Small intestine (tissue), 7 donors: ENCODE measurements at regions not wholly inside any gene's neighbourhood (a gene's known extent, or its start where the extent isn't known, plus 50 kb on each side); places are given as distances from the start of the nearest gene placed in this dataset.
A peak's percentile ranks its signal among the peaks of the same experiment; 100 is the strongest.

Experiments
- DNase-seq, 2 donors: peaks; one replicate each; pipeline versions ENCODE4 v3.0.0 to v3.0.0-alpha.2; 2013
- FAIRE-seq: peaks from 2 replicates; lab custom pipeline; 2012; peaks lifted over from hg19 to GRCh38; lab: Jason Lieb, UNC
- H3K27ac ChIP-seq, 3 donors: one replicate each; pipeline ENCODE4 v1.5.1; 2013; ENCODE audit warnings: low read length in 2 of 3, mild to moderate bottlenecking in 2 of 3, control low read depth in 1 of 3, inconsistent platforms in 1 of 3, low read depth in 1 of 3, moderate library complexity in 1 of 3
- H3K27me3 ChIP-seq, 3 donors: one replicate each; pipeline ENCODE4 v1.6.1; 2013; ENCODE audit warnings: low read length in 3 of 3, inconsistent platforms in 1 of 3; ENCODE audit not compliant: control insufficient read depth in 3 of 3, insufficient read depth in 3 of 3
- H3K36me3 ChIP-seq, 3 donors: one replicate each; pipeline ENCODE4 v1.6.1; 2013; ENCODE audit warnings: low read length in 3 of 3, inconsistent platforms in 1 of 3, low read depth in 1 of 3, mild to moderate bottlenecking in 1 of 3, moderate library complexity in 1 of 3; ENCODE audit not compliant: control insufficient read depth in 3 of 3, insufficient read depth in 2 of 3
- H3K4me1 ChIP-seq, 3 donors: one replicate each; pipeline ENCODE4 v1.6.1; 2013; ENCODE audit warnings: low read length in 2 of 3, inconsistent platforms in 1 of 3, low read depth in 1 of 3, mild to moderate bottlenecking in 1 of 3, moderate library complexity in 1 of 3; ENCODE audit not compliant: control insufficient read depth in 3 of 3, insufficient read depth in 2 of 3
- H3K4me3 ChIP-seq, 3 donors: one replicate each; pipeline ENCODE4 v1.5.1; 2013; ENCODE audit warnings: low read length in 3 of 3, control low read depth in 1 of 3, inconsistent platforms in 1 of 3, low read depth in 1 of 3, mild to moderate bottlenecking in 1 of 3, moderate library complexity in 1 of 3
- H3K9me3 ChIP-seq, 2 donors: one replicate each; pipeline ENCODE4 v1.6.1; 2013; ENCODE audit warnings: low read depth in 1 of 2, low read length in 1 of 2; ENCODE audit not compliant: control insufficient read depth in 2 of 2, insufficient read depth in 1 of 2
- WGBS, 3 donors: extraction: QIAGEN DNeasy Blood & Tissue Kit; methylation state at CpG; one replicate each; pipeline ENCODE4 v1.1.7; 2013; 5-methylcytosine and 5-hydroxymethylcytosine counted together
- donor health status: healthy with polysubstance abuse.
- donor health status: control.
- donor health status: control.
- donor health status: Bipolar disorder and iron deficiency.
- donor health status: healthy.

GRCh38 chr3:124620600-124621063, 109.6 kb upstream of the UMPS start:
- Histone ChIP-seq H3K4me1 (peaks cover 6 to 48% (median 22%) of the 10 kb centered on the region in 3 donors), H3K27me3 (no peaks in the 10 kb centered on the region), H3K27ac (peak overlapping the region; percentile 77 to 87 (median 80)), H3K4me3 (no peak overlapping the region), H3K36me3 (peaks cover 0 to 2% (median 0%) of the 10 kb centered on the region in 3 donors), H3K9me3 (peaks cover 0 to 7% of the 10 kb centered on the region in 2 donors)
- 19 to 36% (median 21%) methylated on average over 6 of the region's 6 CpGs for WGBS, 3 donors
- DNase-seq = peak; percentile 90 to 98
- peak; percentile 59 for FAIRE-seq

DNA sequence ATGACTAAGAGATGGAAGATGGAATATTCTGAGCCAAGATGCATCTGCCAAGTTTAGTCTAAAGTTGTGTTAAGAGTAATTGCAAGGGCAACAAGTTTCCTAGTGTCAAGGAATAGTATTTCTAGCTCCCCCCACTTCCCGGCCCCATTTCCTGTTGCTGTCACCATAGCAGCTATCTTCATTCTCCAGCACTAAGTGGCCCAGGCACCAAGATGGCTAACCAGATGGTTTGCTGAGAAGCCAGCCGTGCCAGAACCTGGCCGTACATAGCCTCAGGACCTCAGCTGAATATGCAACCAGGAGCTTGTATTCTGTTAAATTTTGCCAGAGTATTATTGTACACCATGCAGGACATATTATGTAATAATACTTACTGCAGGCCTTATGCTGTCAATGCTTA, 108.8 kb upstream of the UMPS start:
- H3K4me3 ChIP-seq = no peak overlapping the region
- FAIRE-seq = no peak
- no peak for DNase-seq
- peaks cover 6 to 47% (median 20%) of the 10 kb centered on the region in 3 donors for H3K4me1 ChIP-seq
- H3K27ac ChIP-seq = no peak overlapping the region
- WGBS, 3 donors = 55 to 72% (median 62%) methylated on average over 3 of the region's 3 CpGs
- no peaks in the 10 kb centered on the region for H3K27me3 ChIP-seq
- H3K36me3 ChIP-seq = peaks cover 0 to 2% (median 0%) of the 10 kb centered on the region in 3 donors
- peaks cover 0 to 7% of the 10 kb centered on the region in 2 donors for H3K9me3 ChIP-seq

GRCh38 chr3:124625074-124625473, 105.2 kb upstream of the UMPS start:
- FAIRE-seq = no peak
- Histone ChIP-seq H3K27ac (peak overlapping the region in 1 of 3 donors; percentile 78), H3K4me1 (peaks cover 4 to 63% (median 21%) of the 10 kb centered on the region in 3 donors), H3K36me3 (no peaks in the 10 kb centered on the region), H3K27me3 (no peaks in the 10 kb centered on the region), H3K4me3 (no peak overlapping the region), H3K9me3 (peaks cover 0 to 3% of the 10 kb centered on the region in 2 donors)
- peak; percentile 59 to 72 for DNase-seq

- FAIRE-seq (no peak), DNase-seq (peak; percentile 68 to 83)
- Histone ChIP-seq H3K4me1 (peaks cover 5 to 73% (median 10%) of the 10 kb centered on the region in 3 donors), H3K27ac (peak overlapping the region; percentile 17 to 72 (median 68)), H3K9me3 (no peaks in the 10 kb centered on the region), H3K36me3 (peaks cover 0 to 8% (median 0%) of the 10 kb centered on the region in 3 donors), H3K4me3 (no peak overlapping the region), H3K27me3 (no peaks in the 10 kb centered on the region)
- 20 to 61% (median 37%) methylated on average over 6 of the region's 6 CpGs for WGBS, 3 donors
Observed at GRCh38 chr3:124627501-124627908, 102.7 kb upstream of the UMPS start.

- Histone ChIP-seq H3K4me3 (no peak overlapping the region), H3K36me3 (peaks cover 0 to 12% (median 0%) of the 10 kb centered on the region in 3 donors), H3K4me1 (peaks cover 5 to 74% (median 10%) of the 10 kb centered on the region in 3 donors), H3K27me3 (no peaks in the 10 kb centered on the region), H3K27ac (peak overlapping the region; percentile 32 to 83 (median 47)), H3K9me3 (no peaks in the 10 kb centered on the region)
- DNase-seq (peak; percentile 72 to 73), FAIRE-seq (no peak)
- WGBS, 3 donors = 38 to 51% (median 45%) methylated on average over 4 of the region's 4 CpGs
Observed at GRCh38 chr3:124628863-124629262, 101.4 kb upstream of the UMPS start.

- H3K27me3 ChIP-seq = no peaks in the 10 kb centered on the region
- 23 to 72% (median 44%) methylated on average over 2 of the region's 2 CpGs for WGBS, 3 donors
- DNase-seq (peak in 1 of 2 donors; percentile 76), FAIRE-seq (no peak)
- H3K27ac ChIP-seq = peak overlapping the region in 1 of 3 donors; percentile 83
- H3K9me3 ChIP-seq = no peaks in the 10 kb centered on the region
- peaks cover 5 to 74% (median 8%) of the 10 kb centered on the region in 3 donors for H3K4me1 ChIP-seq
- peaks cover 0 to 17% (median 0%) of the 10 kb centered on the region in 3 donors for H3K36me3 ChIP-seq
- no peak overlapping the region for H3K4me3 ChIP-seq
Observed at GRCh38 chr3:124629497-124629896, 100.8 kb upstream of the UMPS start.

- Histone ChIP-seq H3K27ac (peak overlapping the region; percentile 36 to 83 (median 68)), H3K27me3 (no peaks in the 10 kb centered on the region), H3K4me3 (no peak overlapping the region), H3K36me3 (peaks cover 0 to 21% (median 0%) of the 10 kb centered on the region in 3 donors), H3K9me3 (no peaks in the 10 kb centered on the region), H3K4me1 (peaks cover 5 to 80% (median 6%) of the 10 kb centered on the region in 3 donors)
- peak; percentile 84 to 90 for DNase-seq
- 30 to 66% (median 47%) methylated on average over 5 of the region's 5 CpGs for whole genome bisulfite sequencing, 3 donors
- FAIRE-seq = no peak
Observed at GRCh38 chr3:124630960-124631359, 99.3 kb upstream of the UMPS start.

DNA sequence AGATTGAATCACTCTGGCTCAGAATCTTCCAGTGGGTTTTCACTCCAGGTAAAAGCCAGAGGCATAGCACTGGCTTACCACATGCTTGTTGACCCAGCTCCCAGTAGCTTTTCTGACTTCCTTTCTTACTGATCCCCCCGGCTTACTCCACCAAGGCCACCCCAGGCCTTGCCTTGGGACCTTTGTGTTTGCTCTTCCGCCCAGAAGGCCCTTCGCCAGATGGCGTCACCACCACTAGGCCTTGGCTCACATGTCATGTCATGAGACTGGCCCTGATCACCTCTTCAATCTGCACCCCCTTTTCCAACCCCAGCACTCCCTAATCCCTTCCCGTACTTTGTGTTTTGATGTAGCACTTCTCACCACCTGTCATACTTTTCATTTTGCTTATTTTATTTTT, 98.5 kb upstream of the UMPS start:
- Histone ChIP-seq H3K9me3 (no peaks in the 10 kb centered on the region), H3K36me3 (peaks cover 0 to 21% (median 0%) of the 10 kb centered on the region in 3 donors), H3K27ac (peak overlapping the region in 1 of 3 donors; percentile 83), H3K27me3 (no peaks in the 10 kb centered on the region), H3K4me1 (peaks cover 5 to 84% (median 8%) of the 10 kb centered on the region in 3 donors), H3K4me3 (no peak overlapping the region)
- WGBS, 3 donors = 77 to 91% (median 83%) methylated on average over 5 of the region's 5 CpGs
- DNase-seq (no peak), FAIRE-seq (no peak)
